ENCODE measurements at regions not wholly inside any gene's neighbourhood (a gene's known extent, or its start where the extent isn't known, plus 50 kb on each side); places are given as distances from the start of the nearest gene placed in this dataset.
"Not testable (repeated sequence)": the region's sequence is repeated elsewhere in the genome, so short reads cannot be mapped to it uniquely, and the experiment has no call there.

- H3K4me3 ChIP-seq; intact Hi-C loops (cut with DNase I); H3K27ac ChIP-seq; H3K9me3 ChIP-seq; H3K4me1 ChIP-seq; DNase-seq; H3K27me3 ChIP-seq: not testable (repeated sequence)
- peaks cover 0 to 83% (median 0%) of the 10 kb centered on the region in 3 donors for H3K36me3 ChIP-seq
- 91 to 93% methylated on average over 6 to 7 of the region's 8 CpGs for WGBS, 2 donors
These were observed 118.3 kb downstream of the LRRC37A3 start for GRCh38 chr17:64800987-64801386.

- H3K27ac ChIP-seq; H3K27me3 ChIP-seq; H3K4me3 ChIP-seq; intact Hi-C loops (cut with DNase I); H3K9me3 ChIP-seq; H3K4me1 ChIP-seq; DNase-seq: not testable (repeated sequence)
- peaks cover 0 to 86% (median 0%) of the 10 kb centered on the region in 3 donors for H3K36me3 ChIP-seq
- WGBS, 2 donors = no CpG with 5 or more reads among the region's 21 CpGs
These were observed 118.8 kb downstream of the LRRC37A3 start for GRCh38 chr17:64800361-64800895.

GRCh38 chr17:64799543-64800188, 119.6 kb downstream of the LRRC37A3 start:
- DNase-seq; H3K9me3 ChIP-seq; H3K4me3 ChIP-seq; intact Hi-C loops (cut with DNase I); H3K4me1 ChIP-seq; H3K27ac ChIP-seq; H3K27me3 ChIP-seq: not testable (repeated sequence)
- WGBS, 2 donors = 75 to 89% methylated on average over 4 to 7 of the region's 13 CpGs
- H3K36me3 ChIP-seq = peaks cover 0 to 87% (median 0%) of the 10 kb centered on the region in 3 donors

GRCh38 chr17:64798961-64799360, 120.3 kb downstream of the LRRC37A3 start:
- WGBS, 2 donors = 80% methylated on average over 1 of the region's 1 CpG; no CpG with 5 or more reads in 1 of the 2 donors
- H3K27me3 ChIP-seq; intact Hi-C loops (cut with DNase I); H3K27ac ChIP-seq; H3K9me3 ChIP-seq; H3K4me3 ChIP-seq; DNase-seq: not testable (repeated sequence)
- Histone ChIP-seq H3K36me3 (peaks cover 0 to 89% (median 0%) of the 10 kb centered on the region in 3 donors), H3K4me1 (peaks cover 5 to 14% (median 5%) of the 10 kb centered on the region in 3 donors)

GRCh38 chr17:64798489-64798790, 120.8 kb downstream of the LRRC37A3 start:
- H3K27ac ChIP-seq; H3K9me3 ChIP-seq; H3K4me3 ChIP-seq; intact Hi-C loops (cut with DNase I); H3K27me3 ChIP-seq; DNase-seq: not testable (repeated sequence)
- WGBS, 2 donors = no CpG with 5 or more reads among the region's 5 CpGs
- peaks cover 7 to 19% (median 7%) of the 10 kb centered on the region in 3 donors for H3K4me1 ChIP-seq
- H3K36me3 ChIP-seq = peaks cover 0 to 88% (median 0%) of the 10 kb centered on the region in 3 donors

- intact Hi-C loops (cut with DNase I); H3K27ac ChIP-seq; H3K4me3 ChIP-seq; DNase-seq; H3K27me3 ChIP-seq; H3K9me3 ChIP-seq: not testable (repeated sequence)
- H3K4me1 ChIP-seq = peaks cover 7 to 24% (median 7%) of the 10 kb centered on the region in 3 donors
- WGBS, 2 donors = 87 to 96% methylated on average over 3 to 4 of the region's 15 CpGs
- peaks cover 0 to 83% (median 0%) of the 10 kb centered on the region in 3 donors for H3K36me3 ChIP-seq
These were observed 121.4 kb downstream of the LRRC37A3 start for GRCh38 chr17:64797746-64798488.

- H3K9me3 ChIP-seq; H3K4me3 ChIP-seq; intact Hi-C loops (cut with DNase I); H3K27me3 ChIP-seq; DNase-seq: not testable (repeated sequence)
- H3K36me3 ChIP-seq = peaks cover 0 to 79% (median 3%) of the 10 kb centered on the region in 3 donors
- WGBS, 2 donors = no CpG with 5 or more reads among the region's 1 CpG
- H3K4me1 ChIP-seq = peaks cover 7 to 38% (median 7%) of the 10 kb centered on the region in 3 donors
- H3K27ac ChIP-seq = peak overlapping the region; percentile 49 to 80 (median 70)
These were observed 123.9 kb downstream of the LRRC37A3 start for GRCh38 chr17:64795342-64795741.

GRCh38 chr17:64794548-64795274, 124.6 kb downstream of the LRRC37A3 start:
- H3K4me1 ChIP-seq = peaks cover 7 to 38% (median 7%) of the 10 kb centered on the region in 3 donors
- WGBS, 2 donors = 67 to 78% methylated on average over 16 of the region's 16 CpGs
- peaks cover 0 to 77% (median 3%) of the 10 kb centered on the region in 3 donors for H3K36me3 ChIP-seq
- H3K27me3 ChIP-seq; H3K4me3 ChIP-seq; DNase-seq; H3K9me3 ChIP-seq; intact Hi-C loops (cut with DNase I): not testable (repeated sequence)
- peak overlapping the region; percentile 65 to 80 (median 75) for H3K27ac ChIP-seq

GRCh38 chr17:64794113-64794512, 125.2 kb downstream of the LRRC37A3 start:
- peaks cover 7 to 38% (median 7%) of the 10 kb centered on the region in 3 donors for H3K4me1 ChIP-seq
- H3K27me3 ChIP-seq; intact Hi-C loops (cut with DNase I); H3K4me3 ChIP-seq; DNase-seq; H3K9me3 ChIP-seq: not testable (repeated sequence)
- H3K36me3 ChIP-seq = peaks cover 0 to 77% (median 3%) of the 10 kb centered on the region in 3 donors
- H3K27ac ChIP-seq = peak overlapping the region; percentile 65 to 80 (median 75)
- whole genome bisulfite sequencing, 2 donors = 62 to 87% methylated on average over 3 to 4 of the region's 4 CpGs

- peaks cover 0 to 71% (median 3%) of the 10 kb centered on the region in 3 donors for H3K36me3 ChIP-seq
- H3K4me3 ChIP-seq; H3K9me3 ChIP-seq; DNase-seq; intact Hi-C loops (cut with DNase I); H3K27me3 ChIP-seq: not testable (repeated sequence)
- H3K27ac ChIP-seq = peak overlapping the region; percentile 58 to 76 (median 64)
- 49 to 66% methylated on average over 5 to 7 of the region's 12 CpGs for WGBS, 2 donors
- H3K4me1 ChIP-seq = peaks cover 7 to 42% (median 7%) of the 10 kb centered on the region in 3 donors
These were observed 126.3 kb downstream of the LRRC37A3 start for GRCh38 chr17:64792793-64793575.

- H3K9me3 ChIP-seq; DNase-seq; H3K27me3 ChIP-seq; H3K4me3 ChIP-seq; intact Hi-C loops (cut with DNase I): not testable (repeated sequence)
- peak overlapping the region in 3 of 4 donors; percentile 58 to 76 (median 63) for H3K27ac ChIP-seq
- H3K4me1 ChIP-seq = peaks cover 7 to 49% (median 7%) of the 10 kb centered on the region in 3 donors
- 70 to 89% methylated on average over 2 to 5 of the region's 12 CpGs for WGBS, 2 donors
- peaks cover 0 to 68% (median 3%) of the 10 kb centered on the region in 3 donors for H3K36me3 ChIP-seq
These were observed 127.0 kb downstream of the LRRC37A3 start for GRCh38 chr17:64792276-64792675.

GRCh38 chr17:64791691-64792090, 127.6 kb downstream of the LRRC37A3 start:
- DNase-seq; H3K9me3 ChIP-seq; intact Hi-C loops (cut with DNase I); H3K4me3 ChIP-seq; H3K27me3 ChIP-seq: not testable (repeated sequence)
- peaks cover 9 to 55% (median 9%) of the 10 kb centered on the region in 3 donors for H3K4me1 ChIP-seq
- 67% methylated on average over 3 of the region's 5 CpGs; no CpG with 5 or more reads in 1 of the 2 donors for WGBS, 2 donors
- H3K27ac ChIP-seq = peak overlapping the region in 1 of 4 donors; percentile 17
- H3K36me3 ChIP-seq = peaks cover 0 to 69% (median 3%) of the 10 kb centered on the region in 3 donors
